HepG2 (cell line): ENCODE measurements at regions not wholly inside any gene's neighbourhood (a gene's known extent, or its start where the extent isn't known, plus 50 kb on each side); places are given as distances from the start of the nearest gene placed in this dataset.

Source experiments
- ERF ChIP-seq: IDR thresholded peaks from 2 replicates; pipeline ENCODE4 v1.6.1; 2018; ENCODE audit warnings: missing biosample characterization, missing genetic modification reagents
- FOXJ3 ChIP-seq: sonication (generic); formaldehyde crosslinking; IDR thresholded peaks from 2 replicates; pipeline ENCODE4 v1.4.0; 2020; ENCODE audit warnings: missing genetic modification reagents, mild to moderate bottlenecking, borderline replicate concordance
- FOXM1 ChIP-seq: sonication (generic); formaldehyde crosslinking; IDR thresholded peaks from 2 replicates; pipeline ENCODE4 v1.5.0; 2020; ENCODE audit warnings: missing genetic modification reagents
- KLF12 ChIP-seq: sonication (generic); formaldehyde crosslinking; IDR thresholded peaks from 2 replicates; pipeline ENCODE4 v1.4.0; 2020; ENCODE audit warnings: missing genetic modification reagents, borderline replicate concordance
- POLR2G ChIP-seq: fragments of 200-400 bp; formaldehyde crosslinking; IDR thresholded peaks from 2 replicates; pipeline ENCODE4 v1.6.1; 2018; ENCODE audit warnings: mild to moderate bottlenecking, low read depth, low read length, moderate library complexity
- YY1 ChIP-seq: IDR thresholded peaks from 2 replicates; pipeline ENCODE4 v1.6.1; 2011; ENCODE audit warnings: low read length, low read depth, moderate library complexity, mild to moderate bottlenecking; ENCODE audit not compliant: insufficient read depth, insufficient replicate concordance
- ZNF12 ChIP-seq: sonication (generic); formaldehyde crosslinking; IDR thresholded peaks from 2 replicates; pipeline ENCODE4 v1.5.0; 2020; ENCODE audit warnings: missing genetic modification reagents
- ZNF563 ChIP-seq: sonication (generic); formaldehyde crosslinking; IDR thresholded peaks from 2 replicates; pipeline ENCODE4 v1.8.0; 2022; ENCODE audit warnings: mild to moderate bottlenecking, moderate library complexity, missing genetic modification reagents
- TF ChIP-seq, protein P1 (sequence below): sonication (generic); formaldehyde crosslinking; IDR thresholded peaks from 2 replicates; pipeline ENCODE4 v1.5.0; 2020; ENCODE audit warnings: mild to moderate bottlenecking, missing genetic modification reagents, moderate library complexity

DNA sequence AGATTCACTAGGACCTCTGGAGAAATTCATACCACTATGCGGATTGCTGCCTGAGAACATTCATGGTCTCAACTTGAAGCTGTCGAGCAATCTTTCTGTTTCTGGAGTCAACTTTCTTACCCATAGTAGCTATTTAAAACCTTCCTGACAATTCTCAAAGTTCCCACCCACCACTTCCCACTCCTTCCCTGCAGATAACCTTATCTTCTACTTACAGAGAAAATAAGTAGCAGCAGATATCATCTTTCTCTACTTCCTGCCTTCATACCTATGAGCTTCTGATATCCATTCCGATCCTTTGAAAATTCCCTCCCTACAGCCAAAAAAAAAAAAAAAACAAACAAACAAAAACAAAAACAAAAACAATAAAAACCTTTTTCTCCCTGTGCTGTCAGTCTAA, 81.2 kb upstream of the CYRIA start:
- TF ChIP-seq KLF12 (CRISPR knock-in tag) (no peak), FOXJ3 (no peak), POLR2G (no peak), ERF (no peak), YY1 (no peak), ZNF563 (CRISPR knock-in tag) (no peak), ZNF12 (CRISPR knock-in tag) (no peak), FOXM1 (CRISPR knock-in tag) (no peak)
- TF ChIP-seq, protein P1, sequence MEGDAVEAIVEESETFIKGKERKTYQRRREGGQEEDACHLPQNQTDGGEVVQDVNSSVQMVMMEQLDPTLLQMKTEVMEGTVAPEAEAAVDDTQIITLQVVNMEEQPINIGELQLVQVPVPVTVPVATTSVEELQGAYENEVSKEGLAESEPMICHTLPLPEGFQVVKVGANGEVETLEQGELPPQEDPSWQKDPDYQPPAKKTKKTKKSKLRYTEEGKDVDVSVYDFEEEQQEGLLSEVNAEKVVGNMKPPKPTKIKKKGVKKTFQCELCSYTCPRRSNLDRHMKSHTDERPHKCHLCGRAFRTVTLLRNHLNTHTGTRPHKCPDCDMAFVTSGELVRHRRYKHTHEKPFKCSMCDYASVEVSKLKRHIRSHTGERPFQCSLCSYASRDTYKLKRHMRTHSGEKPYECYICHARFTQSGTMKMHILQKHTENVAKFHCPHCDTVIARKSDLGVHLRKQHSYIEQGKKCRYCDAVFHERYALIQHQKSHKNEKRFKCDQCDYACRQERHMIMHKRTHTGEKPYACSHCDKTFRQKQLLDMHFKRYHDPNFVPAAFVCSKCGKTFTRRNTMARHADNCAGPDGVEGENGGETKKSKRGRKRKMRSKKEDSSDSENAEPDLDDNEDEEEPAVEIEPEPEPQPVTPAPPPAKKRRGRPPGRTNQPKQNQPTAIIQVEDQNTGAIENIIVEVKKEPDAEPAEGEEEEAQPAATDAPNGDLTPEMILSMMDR (CRISPR knock-in tag), result no peak
